ENCODE measurements at regions not wholly inside any gene's neighbourhood (a gene's known extent, or its start where the extent isn't known, plus 50 kb on each side); places are given as distances from the start of the nearest gene placed in this dataset.
"Not testable (repeated sequence)": the region's sequence is repeated elsewhere in the genome, so short reads cannot be mapped to it uniquely, and the experiment has no call there.

GRCh38 chr6:113049190-113049589 lies 702.1 kb downstream of the RFPL4B start:
- no peak for DNase-seq (ENCODE audit: low read depth)

- DNase-seq (ENCODE audit: low read depth), result no peak
These were observed 703.1 kb downstream of the RFPL4B start for GRCh38 chr6:113050010-113050858.

- DNase-seq (ENCODE audit: low read depth), result no peak
These were observed 703.8 kb downstream of the RFPL4B start for GRCh38 chr6:113050979-113051378.

- DNase-seq (ENCODE audit: low read depth), result no peak
These were observed 705.4 kb downstream of the RFPL4B start for GRCh38 chr6:113052506-113052905.

- DNase-seq (ENCODE audit: low read depth), result no peak
These were observed 707.9 kb downstream of the RFPL4B start for GRCh38 chr6:113055061-113055460.

GRCh38 chr6:113055998-113056397 lies 708.9 kb downstream of the RFPL4B start:
- no peak for DNase-seq (ENCODE audit: low read depth)

GRCh38 chr6:113057567-113058053 lies 710.5 kb downstream of the RFPL4B start:
- DNase-seq (ENCODE audit: low read depth), result no peak

GRCh38 chr6:113060664-113061063 lies 713.5 kb downstream of the RFPL4B start:
- DNase-seq (ENCODE audit: low read depth), result no peak

- no peak for DNase-seq (ENCODE audit: low read depth)
These were observed 718.5 kb downstream of the RFPL4B start for GRCh38 chr6:113065611-113066010.

- DNase-seq (ENCODE audit: low read depth), result no peak
These were observed 720.6 kb downstream of the RFPL4B start for GRCh38 chr6:113067612-113068275.

GRCh38 chr6:113068570-113068969 lies 721.4 kb downstream of the RFPL4B start:
- DNase-seq (ENCODE audit: low read depth), result no peak

- not testable (repeated sequence) for DNase-seq (ENCODE audit: low read depth)
These were observed 723.6 kb downstream of the RFPL4B start for GRCh38 chr6:113070681-113071080.

- DNase-seq (ENCODE audit: low read depth), result no peak
These were observed 726.6 kb downstream of the RFPL4B start for GRCh38 chr6:113073611-113074191.

- no peak for DNase-seq (ENCODE audit: low read depth)
These were observed 729.0 kb downstream of the RFPL4B start for GRCh38 chr6:113076116-113076515.

- no peak for DNase-seq (ENCODE audit: low read depth)
These were observed 729.7 kb downstream of the RFPL4B start for GRCh38 chr6:113076816-113077215.

GRCh38 chr6:113077794-113078193 lies 730.7 kb downstream of the RFPL4B start:
- DNase-seq (ENCODE audit: low read depth), result no peak

GRCh38 chr6:113078791-113079190 lies 731.7 kb downstream of the RFPL4B start:
- no peak for DNase-seq (ENCODE audit: low read depth)

- no peak for DNase-seq (ENCODE audit: low read depth)
These were observed 735.6 kb downstream of the RFPL4B start for GRCh38 chr6:113082745-113083144.

- DNase-seq (ENCODE audit: low read depth), result no peak
These were observed 736.8 kb downstream of the RFPL4B start for GRCh38 chr6:113083947-113084346.

- no peak for DNase-seq (ENCODE audit: low read depth)
These were observed 741.9 kb downstream of the RFPL4B start for GRCh38 chr6:113089056-113089455.

GRCh38 chr6:113092795-113093194 lies 745.7 kb downstream of the RFPL4B start:
- DNase-seq (ENCODE audit: low read depth), result no peak

GRCh38 chr6:113094779-113095178 lies 747.6 kb downstream of the RFPL4B start:
- DNase-seq (ENCODE audit: low read depth), result no peak

- no peak for DNase-seq (ENCODE audit: low read depth)
These were observed 748.7 kb downstream of the RFPL4B start for GRCh38 chr6:113095841-113096240.

Data from T-helper 22 cell (primary cell).